ENCODE measurements at regions not wholly inside any gene's neighbourhood (a gene's known extent, or its start where the extent isn't known, plus 50 kb on each side); places are given as distances from the start of the nearest gene placed in this dataset.

DNA sequence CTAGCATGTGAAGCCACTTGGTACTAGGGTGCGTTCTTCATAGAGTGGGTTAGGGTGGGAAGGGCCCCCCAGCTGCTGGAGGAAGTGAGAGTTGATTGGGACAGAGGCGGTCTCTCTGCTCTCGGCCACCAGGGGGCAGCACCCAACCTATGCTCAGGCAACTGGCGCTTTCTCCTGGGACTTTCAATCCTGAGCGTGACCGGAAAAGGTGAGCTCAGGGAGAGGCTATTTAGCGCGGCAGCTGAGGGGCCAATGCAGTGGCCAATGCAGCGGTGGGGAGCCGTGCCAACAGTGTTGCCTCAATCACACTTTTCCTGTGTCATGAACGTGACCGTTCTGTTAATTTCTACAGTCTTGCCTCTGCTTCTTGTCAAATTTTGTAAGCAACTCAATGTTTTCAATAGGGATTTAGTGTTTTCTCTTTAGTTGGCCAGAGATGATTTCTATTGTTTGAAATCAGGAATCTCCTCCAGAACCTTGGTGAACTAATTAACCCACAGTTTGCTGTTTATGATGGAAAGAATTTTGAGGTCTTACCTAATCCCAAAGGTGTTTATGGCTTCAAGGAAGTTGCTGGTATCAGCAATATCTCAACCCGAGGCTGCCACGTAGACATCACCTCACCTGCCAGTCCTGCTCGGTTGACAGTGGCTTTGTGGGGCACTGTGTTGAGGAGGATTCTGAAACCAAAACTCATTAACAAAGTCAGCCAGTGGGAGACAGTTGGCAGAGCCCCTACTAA lies 67.9 kb upstream of the PDZD8 start (continued):
- TF ChIP-seq NFATC3 (IDR thresholded peaks at IDR 0.05) = no peak
- no peak for TF ChIP-seq SRSF1 (IDR thresholded peaks at IDR 0.05; ENCODE audit: low read depth, low read length)
- TF ChIP-seq KDM1A (IDR thresholded peaks at IDR 0.05) = no peak
- no peak for TF ChIP-seq CSDE1 (IDR thresholded peaks at IDR 0.05)
- TF ChIP-seq ZNF134 (CRISPR knock-in tag; conservative IDR thresholded peaks at IDR 0.05) = no peak
- peak; percentile 33; the same call in 1 of the 2 replicates for TF ChIP-seq REST (IDR thresholded peaks at IDR 0.05; ENCODE audit: borderline replicate concordance)
- TF ChIP-seq REST (CRISPR knock-in tag; IDR thresholded peaks at IDR 0.05; ENCODE audit: low read depth) = no peak
- TF ChIP-seq RNF219 (CRISPR knock-in tag; IDR thresholded peaks at IDR 0.05) = no peak
- no peak for TF ChIP-seq HINFP (tag; conservative IDR thresholded peaks at IDR 0.05; ENCODE audit: low read depth)
- peak; percentile 83 for TF ChIP-seq ZBTB33 (CRISPR knock-in tag; IDR thresholded peaks at IDR 0.05)
- TF ChIP-seq ETV1 (tag; conservative IDR thresholded peaks at IDR 0.05; ENCODE audit: low read depth) = no peak
- no peak for TF ChIP-seq ZNF175 (CRISPR knock-in tag; IDR thresholded peaks at IDR 0.05; ENCODE audit: low read depth)
- TF ChIP-seq, protein P1, sequence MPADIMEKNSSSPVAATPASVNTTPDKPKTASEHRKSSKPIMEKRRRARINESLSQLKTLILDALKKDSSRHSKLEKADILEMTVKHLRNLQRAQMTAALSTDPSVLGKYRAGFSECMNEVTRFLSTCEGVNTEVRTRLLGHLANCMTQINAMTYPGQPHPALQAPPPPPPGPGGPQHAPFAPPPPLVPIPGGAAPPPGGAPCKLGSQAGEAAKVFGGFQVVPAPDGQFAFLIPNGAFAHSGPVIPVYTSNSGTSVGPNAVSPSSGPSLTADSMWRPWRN (IDR thresholded peaks at IDR 0.05; ENCODE audit: low read depth) = no peak

All from K562 (cell line).